ENCODE measurements at regions not wholly inside any gene's neighbourhood (a gene's known extent, or its start where the extent isn't known, plus 50 kb on each side); places are given as distances from the start of the nearest gene placed in this dataset.

DNA sequence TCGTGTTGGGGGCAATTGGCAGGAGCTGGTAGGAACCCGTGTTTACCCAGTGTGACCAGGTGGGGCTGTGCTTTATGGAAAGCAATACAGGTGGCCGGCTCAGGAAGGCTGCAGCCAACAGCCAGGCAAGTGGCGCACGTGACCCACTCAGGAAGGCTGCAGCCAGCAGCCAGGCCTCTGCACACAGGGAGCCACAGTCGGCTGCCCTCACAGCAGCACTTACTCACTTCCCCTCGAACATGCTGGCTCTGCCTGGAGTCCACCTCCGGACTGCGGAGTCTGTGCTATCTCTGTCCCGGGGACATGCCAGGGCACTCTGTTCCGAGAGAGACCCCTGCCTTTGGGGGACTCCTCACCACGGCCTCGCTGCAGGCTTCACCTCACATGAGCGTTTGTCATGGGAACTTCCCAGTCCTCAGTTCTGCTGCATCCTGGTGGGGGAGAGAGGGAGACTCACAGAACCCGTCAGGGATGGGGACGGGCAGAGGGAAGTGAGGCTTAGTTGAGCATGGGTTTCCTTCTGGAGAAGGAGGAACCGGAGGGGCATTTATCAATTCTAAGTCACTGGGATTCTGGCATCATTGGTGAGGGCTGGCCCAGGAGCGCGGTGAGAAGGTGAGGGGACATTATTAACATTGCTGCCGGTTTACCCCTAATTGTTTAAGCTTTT is 76.8 kb downstream of the TTLL2 start (continued):
- TF ChIP-seq, protein P1, sequence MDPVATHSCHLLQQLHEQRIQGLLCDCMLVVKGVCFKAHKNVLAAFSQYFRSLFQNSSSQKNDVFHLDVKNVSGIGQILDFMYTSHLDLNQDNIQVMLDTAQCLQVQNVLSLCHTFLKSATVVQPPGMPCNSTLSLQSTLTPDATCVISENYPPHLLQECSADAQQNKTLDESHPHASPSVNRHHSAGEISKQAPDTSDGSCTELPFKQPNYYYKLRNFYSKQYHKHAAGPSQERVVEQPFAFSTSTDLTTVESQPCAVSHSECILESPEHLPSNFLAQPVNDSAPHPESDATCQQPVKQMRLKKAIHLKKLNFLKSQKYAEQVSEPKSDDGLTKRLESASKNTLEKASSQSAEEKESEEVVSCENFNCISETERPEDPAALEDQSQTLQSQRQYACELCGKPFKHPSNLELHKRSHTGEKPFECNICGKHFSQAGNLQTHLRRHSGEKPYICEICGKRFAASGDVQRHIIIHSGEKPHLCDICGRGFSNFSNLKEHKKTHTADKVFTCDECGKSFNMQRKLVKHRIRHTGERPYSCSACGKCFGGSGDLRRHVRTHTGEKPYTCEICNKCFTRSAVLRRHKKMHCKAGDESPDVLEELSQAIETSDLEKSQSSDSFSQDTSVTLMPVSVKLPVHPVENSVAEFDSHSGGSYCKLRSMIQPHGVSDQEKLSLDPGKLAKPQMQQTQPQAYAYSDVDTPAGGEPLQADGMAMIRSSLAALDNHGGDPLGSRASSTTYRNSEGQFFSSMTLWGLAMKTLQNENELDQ (CRISPR knock-in tag; IDR thresholded peaks at IDR 0.05; ENCODE audit: borderline replicate concordance), result no peak
- TF ChIP-seq RELA (CRISPR knock-in tag; IDR thresholded peaks at IDR 0.05) (no peak), SMAD3 (CRISPR knock-in tag; IDR thresholded peaks at IDR 0.05) (no peak), CC2D1A (CRISPR knock-in tag; IDR thresholded peaks at IDR 0.05) (no peak), DR1 (CRISPR knock-in tag; IDR thresholded peaks at IDR 0.05) (no peak), SP2 (CRISPR knock-in tag; IDR thresholded peaks at IDR 0.05) (no peak), MIER3 (CRISPR knock-in tag; IDR thresholded peaks at IDR 0.05; ENCODE audit: borderline replicate concordance) (no peak), CREM (IDR thresholded peaks at IDR 0.05) (no peak), CREM (CRISPR knock-in tag; IDR thresholded peaks at IDR 0.05) (no peak), ZNF768 (CRISPR knock-in tag; IDR thresholded peaks at IDR 0.05) (peak; percentile 16; the same call in 1 of the 2 replicates), ETV5 (CRISPR knock-in tag; IDR thresholded peaks at IDR 0.05; ENCODE audit: borderline replicate concordance) (peak; percentile 40; the same call in 1 of the 2 replicates), ZNF292 (CRISPR knock-in tag; IDR thresholded peaks at IDR 0.05; ENCODE audit: borderline replicate concordance, low read depth) (peak; percentile 49; the same call in 1 of the 2 replicates), ZNF678 (CRISPR knock-in tag; IDR thresholded peaks at IDR 0.05) (peak; percentile 49; the same call in 1 of the 2 replicates), ZNF609 (CRISPR knock-in tag; IDR thresholded peaks at IDR 0.05; ENCODE audit: borderline replicate concordance) (peak; percentile 52; the same call in 1 of the 2 replicates), ZNF737 (CRISPR knock-in tag; IDR thresholded peaks at IDR 0.05; ENCODE audit: borderline replicate concordance) (no peak), SAP130 (CRISPR knock-in tag; IDR thresholded peaks at IDR 0.05; ENCODE audit: low read depth) (0 out of 2 replicates have a peak, but pooled peaks have one; percentile 12), TEAD3 (CRISPR knock-in tag; optimal IDR thresholded peaks at IDR 0.05; ENCODE audit: borderline replicate concordance) (no peak), ZFP62 (CRISPR knock-in tag; IDR thresholded peaks at IDR 0.05) (no peak), SALL1 (CRISPR knock-in tag; IDR thresholded peaks at IDR 0.05) (peak; percentile 61)
- TF ChIP-seq, protein P2, sequence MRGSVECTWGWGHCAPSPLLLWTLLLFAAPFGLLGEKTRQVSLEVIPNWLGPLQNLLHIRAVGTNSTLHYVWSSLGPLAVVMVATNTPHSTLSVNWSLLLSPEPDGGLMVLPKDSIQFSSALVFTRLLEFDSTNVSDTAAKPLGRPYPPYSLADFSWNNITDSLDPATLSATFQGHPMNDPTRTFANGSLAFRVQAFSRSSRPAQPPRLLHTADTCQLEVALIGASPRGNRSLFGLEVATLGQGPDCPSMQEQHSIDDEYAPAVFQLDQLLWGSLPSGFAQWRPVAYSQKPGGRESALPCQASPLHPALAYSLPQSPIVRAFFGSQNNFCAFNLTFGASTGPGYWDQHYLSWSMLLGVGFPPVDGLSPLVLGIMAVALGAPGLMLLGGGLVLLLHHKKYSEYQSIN (CRISPR knock-in tag; IDR thresholded peaks at IDR 0.05; ENCODE audit: borderline replicate concordance), result no peak
